ENCODE measurements at regions not wholly inside any gene's neighbourhood (a gene's known extent, or its start where the extent isn't known, plus 50 kb on each side); places are given as distances from the start of the nearest gene placed in this dataset.
"Not testable (repeated sequence)": the region's sequence is repeated elsewhere in the genome, so short reads cannot be mapped to it uniquely, and the experiment has no call there.

GRCh38 chr4:131450572-131451209 lies 1698.4 kb upstream of the PCDH10 start:
- no peak for DNase-seq (ENCODE audit: low read depth in 3 of 3)

- DNase-seq (ENCODE audit: low read depth in 3 of 3): no peak
Measured at GRCh38 chr4:131459430-131460101, 1689.5 kb upstream of the PCDH10 start.

GRCh38 chr4:131470360-131470759 lies 1678.7 kb upstream of the PCDH10 start:
- DNase-seq (ENCODE audit: low read depth in 3 of 3): no peak

- no peak for DNase-seq (ENCODE audit: low read depth in 3 of 3)
Measured at GRCh38 chr4:131488772-131489171, 1660.3 kb upstream of the PCDH10 start.

GRCh38 chr4:131496211-131496610 lies 1652.9 kb upstream of the PCDH10 start:
- not testable (repeated sequence) for DNase-seq (ENCODE audit: low read depth in 3 of 3)

GRCh38 chr4:131499141-131499873 lies 1649.8 kb upstream of the PCDH10 start:
- DNase-seq (ENCODE audit: low read depth in 3 of 3): no peak

- no peak for DNase-seq (ENCODE audit: low read depth in 3 of 3)
Measured at GRCh38 chr4:131509521-131509920, 1639.6 kb upstream of the PCDH10 start.

- DNase-seq (ENCODE audit: low read depth in 3 of 3): no peak
Measured at GRCh38 chr4:131526686-131527085, 1622.4 kb upstream of the PCDH10 start.

GRCh38 chr4:131531087-131531486 lies 1618.0 kb upstream of the PCDH10 start:
- no peak for DNase-seq (ENCODE audit: low read depth in 3 of 3)

GRCh38 chr4:131534944-131535645 lies 1614.0 kb upstream of the PCDH10 start:
- DNase-seq (ENCODE audit: low read depth in 3 of 3): no peak

GRCh38 chr4:131540256-131540655 lies 1608.8 kb upstream of the PCDH10 start:
- no peak for DNase-seq (ENCODE audit: low read depth in 3 of 3)

GRCh38 chr4:131547506-131547981 lies 1601.5 kb upstream of the PCDH10 start:
- no peak for DNase-seq (ENCODE audit: low read depth in 3 of 3)

- DNase-seq (ENCODE audit: low read depth in 3 of 3): no peak
Measured at GRCh38 chr4:131551306-131551705, 1597.8 kb upstream of the PCDH10 start.

GRCh38 chr4:131566026-131566425 lies 1583.1 kb upstream of the PCDH10 start:
- no peak for DNase-seq (ENCODE audit: low read depth in 3 of 3)

- DNase-seq (ENCODE audit: low read depth in 3 of 3): no peak
Measured at GRCh38 chr4:131584587-131584986, 1564.5 kb upstream of the PCDH10 start.

- DNase-seq (ENCODE audit: low read depth in 3 of 3): no peak
Measured at GRCh38 chr4:131595140-131595539, 1554.0 kb upstream of the PCDH10 start.

- DNase-seq (ENCODE audit: low read depth in 3 of 3): no peak
Measured at GRCh38 chr4:131603705-131604104, 1545.4 kb upstream of the PCDH10 start.

GRCh38 chr4:131609039-131609438 lies 1540.1 kb upstream of the PCDH10 start:
- DNase-seq (ENCODE audit: low read depth in 3 of 3): no peak

- not testable (repeated sequence) for DNase-seq (ENCODE audit: low read depth in 3 of 3)
Measured at GRCh38 chr4:131610517-131610916, 1538.6 kb upstream of the PCDH10 start.

- no peak for DNase-seq (ENCODE audit: low read depth in 3 of 3)
Measured at GRCh38 chr4:131613086-131613823, 1535.8 kb upstream of the PCDH10 start.

GRCh38 chr4:131613824-131614216 lies 1535.3 kb upstream of the PCDH10 start:
- no peak for DNase-seq (ENCODE audit: low read depth in 3 of 3)

Measured in stimulated activated CD4-positive, alpha-beta T cell treated with anti-CD3 and anti-CD28 coated beads, TNF-alpha, amount 100 ng/mL, for 24 hours (primary cell).